LHCN-M2 (cell line): ENCODE measurements at regions not wholly inside any gene's neighbourhood (a gene's known extent, or its start where the extent isn't known, plus 50 kb on each side); places are given as distances from the start of the nearest gene placed in this dataset.
A peak's percentile ranks its signal among the peaks of the same experiment; 100 is the strongest.

Experiments used
- DNase-seq: peaks from one replicate; pipeline ENCODE4 v3.0.0-alpha.2; 2012; ENCODE audit warnings: low read depth

- DNase-seq, result no peak
Measured at GRCh38 chr6:155623450-155624178, 168.0 kb upstream of the NOX3 start.

- DNase-seq, result no peak
Measured at GRCh38 chr6:155614606-155615005, 159.0 kb upstream of the NOX3 start.

- no peak for DNase-seq
Measured at GRCh38 chr6:155611742-155612141, 156.1 kb upstream of the NOX3 start.

GRCh38 chr6:155604991-155605390 is 149.4 kb upstream of the NOX3 start:
- DNase-seq, result no peak

GRCh38 chr6:155599561-155599960 is 143.9 kb upstream of the NOX3 start:
- DNase-seq, result no peak

GRCh38 chr6:155599160-155599559 is 143.5 kb upstream of the NOX3 start:
- DNase-seq, result no peak

GRCh38 chr6:155595284-155595683 is 139.6 kb upstream of the NOX3 start:
- peak; percentile 3 for DNase-seq

GRCh38 chr6:155591741-155592140 is 136.1 kb upstream of the NOX3 start:
- no peak for DNase-seq

GRCh38 chr6:155589190-155589589 is 133.6 kb upstream of the NOX3 start:
- no peak for DNase-seq

GRCh38 chr6:155587817-155588216 is 132.2 kb upstream of the NOX3 start:
- no peak for DNase-seq

GRCh38 chr6:155586090-155586489 is 130.5 kb upstream of the NOX3 start:
- no peak for DNase-seq

- DNase-seq, result no peak
Measured at GRCh38 chr6:155584006-155584405, 128.4 kb upstream of the NOX3 start.

- DNase-seq, result no peak
Measured at GRCh38 chr6:155582016-155582991, 126.7 kb upstream of the NOX3 start.

- DNase-seq, result peak; percentile 0
Measured at GRCh38 chr6:155580904-155581303, 125.3 kb upstream of the NOX3 start.

- DNase-seq, result no peak
Measured at GRCh38 chr6:155578251-155578650, 122.6 kb upstream of the NOX3 start.

- no peak for DNase-seq
Measured at GRCh38 chr6:155561966-155562364, 106.3 kb upstream of the NOX3 start.

- DNase-seq, result no peak
Measured at GRCh38 chr6:155561257-155561965, 105.8 kb upstream of the NOX3 start.

- DNase-seq, result no peak
Measured at GRCh38 chr6:155549928-155550327, 94.3 kb upstream of the NOX3 start.

GRCh38 chr6:155549028-155549798 is 93.6 kb upstream of the NOX3 start:
- no peak for DNase-seq

- no peak for DNase-seq
Measured at GRCh38 chr6:155548576-155548975, 92.9 kb upstream of the NOX3 start.

- DNase-seq, result no peak
Measured at GRCh38 chr6:155544677-155545076, 89.0 kb upstream of the NOX3 start.
